Mesothelial cell of epicardium (in vitro differentiated cells): ENCODE measurements at regions not wholly inside any gene's neighbourhood (a gene's known extent, or its start where the extent isn't known, plus 50 kb on each side); places are given as distances from the start of the nearest gene placed in this dataset.
"Not testable (repeated sequence)": the region's sequence is repeated elsewhere in the genome, so short reads cannot be mapped to it uniquely, and the experiment has no call there.

Source experiments
- DNase-seq, 2 experiments: peaks; one replicate each; pipeline ENCODE4 v3.0.0; 2021; ENCODE audit warnings: low spot score in 2 of 2; ENCODE audit not compliant: unreplicated experiment in 2 of 2
- H3K27ac Mint-ChIP-seq: 2 replicates; pipeline ENCODE4 v1.8.0; 2021; ENCODE audit warnings: mixed read lengths
- H3K27me3 Mint-ChIP-seq: 2 replicates; pipeline ENCODE4 v1.8.0; 2021; ENCODE audit warnings: low read depth, mixed read lengths
- H3K36me3 Mint-ChIP-seq: 2 replicates; pipeline ENCODE4 v1.8.0; 2021; ENCODE audit warnings: mixed read lengths
- H3K4me1 Mint-ChIP-seq: 2 replicates; pipeline ENCODE4 v1.8.0; 2021; ENCODE audit warnings: mixed read lengths
- H3K4me3 Mint-ChIP-seq: 2 replicates; pipeline ENCODE4 v1.8.0; 2021; ENCODE audit warnings: mild to moderate bottlenecking, moderate library complexity, mixed read lengths
- H3K9me3 Mint-ChIP-seq: 2 replicates; pipeline ENCODE4 v1.8.0; 2021; ENCODE audit warnings: mixed read lengths
- TF ChIP-seq, protein P1 (sequence below): fragments of 200-600 bp; sonication (generic); IDR thresholded peaks from one replicate; pipeline ENCODE4 v1.5.0; 2021; ENCODE audit warnings: antibody characterized with exemption; ENCODE audit not compliant: unreplicated experiment

DNA sequence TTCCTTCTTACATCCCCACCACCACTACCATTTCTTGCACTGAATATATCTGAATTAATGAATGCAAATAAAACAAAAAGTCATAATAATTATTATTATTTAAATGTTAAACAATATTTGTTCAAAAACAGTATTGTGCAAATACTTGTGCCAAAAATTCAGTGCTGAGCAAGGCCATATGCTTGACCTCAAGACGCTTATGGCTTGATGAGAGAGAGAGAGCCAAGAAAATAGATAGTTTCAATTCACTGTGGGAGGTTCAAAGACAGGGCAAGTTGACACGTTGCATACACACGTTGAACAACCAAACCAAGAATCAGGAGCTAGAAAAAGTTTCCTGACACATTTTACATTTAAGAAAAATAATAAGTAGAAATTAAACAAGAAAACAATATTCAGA lies 1421.7 kb downstream of the KCNT2 start:
- no peak overlapping the region for H3K27ac Mint-ChIP-seq
- no peaks in the 10 kb centered on the region for H3K27me3 Mint-ChIP-seq
- TF ChIP-seq, protein P1, sequence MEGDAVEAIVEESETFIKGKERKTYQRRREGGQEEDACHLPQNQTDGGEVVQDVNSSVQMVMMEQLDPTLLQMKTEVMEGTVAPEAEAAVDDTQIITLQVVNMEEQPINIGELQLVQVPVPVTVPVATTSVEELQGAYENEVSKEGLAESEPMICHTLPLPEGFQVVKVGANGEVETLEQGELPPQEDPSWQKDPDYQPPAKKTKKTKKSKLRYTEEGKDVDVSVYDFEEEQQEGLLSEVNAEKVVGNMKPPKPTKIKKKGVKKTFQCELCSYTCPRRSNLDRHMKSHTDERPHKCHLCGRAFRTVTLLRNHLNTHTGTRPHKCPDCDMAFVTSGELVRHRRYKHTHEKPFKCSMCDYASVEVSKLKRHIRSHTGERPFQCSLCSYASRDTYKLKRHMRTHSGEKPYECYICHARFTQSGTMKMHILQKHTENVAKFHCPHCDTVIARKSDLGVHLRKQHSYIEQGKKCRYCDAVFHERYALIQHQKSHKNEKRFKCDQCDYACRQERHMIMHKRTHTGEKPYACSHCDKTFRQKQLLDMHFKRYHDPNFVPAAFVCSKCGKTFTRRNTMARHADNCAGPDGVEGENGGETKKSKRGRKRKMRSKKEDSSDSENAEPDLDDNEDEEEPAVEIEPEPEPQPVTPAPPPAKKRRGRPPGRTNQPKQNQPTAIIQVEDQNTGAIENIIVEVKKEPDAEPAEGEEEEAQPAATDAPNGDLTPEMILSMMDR = no peak
- H3K4me3 Mint-ChIP-seq = no peak overlapping the region
- no peak for DNase-seq
- H3K9me3 Mint-ChIP-seq = peaks cover 5% of the 10 kb centered on the region
- no peaks in the 10 kb centered on the region for H3K36me3 Mint-ChIP-seq
- H3K4me1 Mint-ChIP-seq = peaks cover 6% of the 10 kb centered on the region

DNA sequence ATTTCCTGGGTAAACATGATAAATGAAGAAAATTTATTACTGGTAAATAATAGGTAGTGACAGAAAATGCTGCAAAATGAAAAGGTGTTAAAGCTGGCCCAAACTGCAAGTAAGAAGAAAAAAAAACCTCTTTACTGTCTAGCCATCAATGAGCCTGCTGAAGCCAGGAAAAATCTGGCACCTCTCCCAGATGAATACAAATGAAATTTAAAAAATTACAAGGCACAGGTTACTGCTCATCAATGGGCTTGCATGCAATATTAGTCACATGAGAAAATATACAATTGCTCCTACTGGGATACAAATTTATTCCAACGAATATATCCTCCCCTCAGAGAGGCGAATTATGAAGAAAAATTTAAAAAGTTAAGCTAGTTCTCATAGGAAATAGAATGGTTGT lies 1422.5 kb downstream of the KCNT2 start:
- Mint-ChIP-seq H3K27me3 (no peaks in the 10 kb centered on the region), H3K4me3 (no peak overlapping the region), H3K9me3 (peaks cover under 1% of the 10 kb centered on the region), H3K36me3 (no peaks in the 10 kb centered on the region), H3K4me1 (peaks cover 6% of the 10 kb centered on the region), H3K27ac (no peak overlapping the region)
- TF ChIP-seq, protein P1 = no peak
- DNase-seq = no peak

DNA sequence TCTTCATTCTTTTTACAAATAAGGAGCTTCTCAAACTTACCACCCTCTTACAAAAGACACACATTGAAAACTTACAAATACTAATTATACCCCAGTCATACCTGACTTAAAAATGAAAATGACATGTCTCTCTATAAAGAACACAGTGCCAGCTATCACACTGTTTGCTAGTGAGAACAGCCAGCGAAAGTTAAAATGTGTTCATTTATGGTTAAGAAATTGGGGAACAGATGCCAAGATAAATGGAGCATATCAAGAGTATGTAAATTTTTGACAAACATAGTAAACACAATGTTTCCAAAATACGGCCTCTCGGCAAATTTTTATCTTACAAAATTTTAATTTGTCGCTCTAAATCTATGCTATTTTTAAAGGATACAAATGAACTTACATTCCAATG lies 1422.9 kb downstream of the KCNT2 start:
- Mint-ChIP-seq H3K9me3 (peaks cover 4% of the 10 kb centered on the region), H3K4me3 (no peak overlapping the region), H3K36me3 (no peaks in the 10 kb centered on the region), H3K4me1 (peaks cover 6% of the 10 kb centered on the region), H3K27me3 (no peaks in the 10 kb centered on the region), H3K27ac (no peak overlapping the region)
- TF ChIP-seq, protein P1 = no peak
- no peak for DNase-seq

DNA sequence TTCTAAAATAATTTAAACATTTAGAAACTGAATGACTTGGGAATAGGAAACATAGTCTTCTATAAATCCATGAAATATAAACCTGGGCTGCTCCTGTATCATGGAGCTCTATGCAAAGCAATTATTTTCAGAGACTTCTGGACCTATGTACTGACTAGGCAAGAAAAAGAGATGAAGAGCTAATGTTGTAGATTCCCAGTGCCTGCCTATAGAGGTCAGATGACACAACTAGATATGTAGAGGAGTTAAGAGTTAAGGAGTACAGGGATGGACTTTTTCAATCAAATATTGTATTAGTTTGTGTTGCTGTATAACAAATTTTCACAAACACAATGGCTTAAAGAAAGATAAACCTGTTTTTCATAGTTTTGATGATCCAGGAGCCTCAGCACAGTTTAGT lies 1434.5 kb downstream of the KCNT2 start:
- Mint-ChIP-seq H3K36me3 (no peaks in the 10 kb centered on the region), H3K4me3 (no peak overlapping the region)

DNA sequence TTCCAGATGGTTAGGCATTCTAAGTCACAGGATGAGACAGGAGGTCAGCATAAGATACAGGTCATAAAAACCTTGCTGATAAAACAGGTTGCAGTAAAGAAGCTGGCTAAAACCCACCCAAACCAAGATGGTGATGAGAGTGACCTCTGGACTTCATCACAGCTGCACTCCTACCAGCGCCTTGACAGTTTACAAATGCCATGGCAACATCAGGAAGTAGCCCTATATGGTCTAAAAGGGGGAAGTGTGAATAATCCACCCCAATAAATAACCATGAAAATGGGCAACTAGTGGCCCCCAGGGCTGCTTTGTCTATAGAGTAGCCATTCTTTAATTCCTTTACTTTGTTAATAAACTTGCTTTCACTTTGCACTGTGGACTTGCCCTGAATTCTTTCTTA lies 1448.4 kb downstream of the KCNT2 start:
- not testable (repeated sequence) for H3K36me3 Mint-ChIP-seq, H3K4me3 Mint-ChIP-seq, H3K27ac Mint-ChIP-seq, H3K9me3 Mint-ChIP-seq, H3K4me1 Mint-ChIP-seq, H3K27me3 Mint-ChIP-seq, DNase-seq

More for the DNA sequence above, 1434.5 kb downstream of the KCNT2 start:
- Mint-ChIP-seq H3K27me3 (no peaks in the 10 kb centered on the region), H3K9me3 (peaks cover 5% of the 10 kb centered on the region), H3K27ac (no peak overlapping the region), H3K4me1 (peaks cover 3% of the 10 kb centered on the region)
- TF ChIP-seq, protein P1 = no peak
- no peak for DNase-seq

DNA sequence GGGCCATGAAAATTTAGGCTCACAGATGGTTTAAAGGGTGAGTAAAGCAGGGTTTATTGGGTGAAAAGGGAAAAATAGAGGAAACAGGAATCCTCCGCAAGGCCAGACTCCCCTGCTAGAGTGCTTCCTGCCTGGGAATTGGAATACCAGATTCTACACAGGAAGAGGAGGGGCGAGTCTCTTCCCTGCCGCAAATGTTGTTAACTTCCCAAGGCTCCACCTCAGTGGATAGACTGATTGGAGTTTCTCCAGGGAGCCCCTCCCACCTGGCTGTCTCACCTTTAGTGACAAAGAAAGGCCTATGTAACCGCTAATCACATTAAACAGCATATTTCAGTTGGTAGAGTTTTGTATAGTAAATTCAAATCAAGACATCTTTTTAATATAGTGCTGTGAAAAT lies 1450.1 kb downstream of the KCNT2 start:
- no peaks in the 10 kb centered on the region for H3K27me3 Mint-ChIP-seq

More for the DNA sequence above, 1450.1 kb downstream of the KCNT2 start:
- no peak for DNase-seq
- H3K9me3 Mint-ChIP-seq = no peaks in the 10 kb centered on the region
- no peaks in the 10 kb centered on the region for H3K36me3 Mint-ChIP-seq
- H3K27ac Mint-ChIP-seq = no peak overlapping the region
- H3K4me1 Mint-ChIP-seq = peaks cover 5% of the 10 kb centered on the region
- no peak overlapping the region for H3K4me3 Mint-ChIP-seq
- TF ChIP-seq, protein P1 = no peak
